GDM1 (cell line): ENCODE measurements at regions not wholly inside any gene's neighbourhood (a gene's known extent, or its start where the extent isn't known, plus 50 kb on each side); places are given as distances from the start of the nearest gene placed in this dataset.

Experiments
- DNase-seq: peaks from one replicate; lab custom pipeline; 2025; lab: John Stamatoyannopoulos, UW

DNA sequence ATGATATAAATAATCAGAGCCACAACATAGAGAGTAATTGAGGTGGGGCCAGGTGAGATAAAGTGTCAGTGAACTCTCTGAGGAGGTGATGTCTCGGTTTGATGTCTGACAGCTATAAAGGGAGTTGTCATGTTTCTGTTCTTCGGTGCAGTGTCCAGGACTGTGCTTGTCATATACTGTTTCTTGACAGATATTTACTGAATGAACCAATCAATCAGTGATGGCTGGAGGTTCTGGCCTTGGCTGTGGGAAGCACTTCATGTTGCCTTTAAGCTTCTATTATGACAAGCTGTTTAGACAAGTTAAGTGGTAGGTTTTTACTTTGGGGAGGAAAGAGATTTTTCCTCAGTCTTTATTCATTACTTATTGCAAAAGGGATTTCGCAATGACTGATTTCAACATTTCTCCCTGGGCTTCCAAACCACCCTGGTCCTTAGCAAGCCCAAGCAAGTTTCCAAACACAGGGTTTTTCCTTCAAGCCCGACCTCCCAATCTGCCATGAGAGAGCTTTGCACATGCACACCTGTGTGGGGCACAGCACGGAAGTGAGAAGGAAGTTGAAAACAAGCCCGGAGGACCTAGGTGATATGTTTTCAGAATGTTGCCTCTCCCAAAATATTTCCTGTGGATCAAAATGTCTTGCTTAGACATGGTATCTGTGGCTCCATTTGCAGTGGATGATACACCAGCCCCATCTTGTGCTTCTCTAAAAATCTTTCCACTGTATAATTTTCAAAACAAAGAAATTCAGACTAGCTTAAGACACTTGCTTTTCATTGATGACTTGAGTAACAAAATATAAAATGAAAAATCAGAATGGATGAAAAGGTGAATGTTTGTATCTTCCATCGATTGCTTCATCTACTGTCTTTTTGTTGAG is 567.3 kb upstream of the BTBD3 start:
- no peak for DNase-seq

DNA sequence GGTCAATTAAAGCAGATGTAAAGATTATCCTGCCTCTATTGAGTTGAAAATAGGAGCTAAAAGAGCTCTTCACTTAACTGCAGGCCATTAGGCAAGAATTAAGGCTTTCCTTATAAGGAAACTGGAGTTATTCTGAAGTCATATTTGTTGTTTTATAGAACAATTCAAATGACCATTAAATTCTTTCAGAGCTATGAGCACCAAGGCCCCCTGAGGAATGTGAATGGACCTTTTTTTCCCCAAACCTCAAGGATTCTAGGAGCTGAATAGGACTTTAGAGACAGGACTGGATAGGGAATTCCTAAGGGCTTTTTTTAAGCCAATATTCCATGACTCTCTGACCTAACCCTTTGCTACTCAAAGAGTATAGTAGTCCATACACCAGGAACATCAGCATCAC is 565.7 kb upstream of the BTBD3 start:
- no peak for DNase-seq

GRCh38 chr20:11354846-11355245 is 562.8 kb upstream of the BTBD3 start:
- no peak for DNase-seq

DNA sequence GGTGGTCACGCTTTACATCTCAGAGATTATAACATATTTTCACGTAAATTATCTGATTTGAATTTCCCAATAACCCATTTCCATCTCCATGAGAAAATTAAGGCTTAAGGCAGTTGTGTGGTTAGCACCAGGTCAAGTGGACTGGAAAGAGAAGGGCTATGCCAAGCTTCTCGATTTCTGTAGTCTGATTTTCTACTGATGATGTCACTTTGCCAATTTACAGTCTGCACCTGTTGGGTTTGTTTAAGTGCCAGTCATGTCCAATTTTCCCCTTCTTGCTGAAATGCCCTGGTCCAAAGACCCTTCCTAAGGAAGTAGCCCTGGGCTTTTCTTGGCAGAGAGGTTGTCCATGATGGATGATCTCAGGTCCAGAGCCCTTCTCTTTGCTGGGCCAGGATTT is 562.3 kb upstream of the BTBD3 start:
- DNase-seq: no peak

DNA sequence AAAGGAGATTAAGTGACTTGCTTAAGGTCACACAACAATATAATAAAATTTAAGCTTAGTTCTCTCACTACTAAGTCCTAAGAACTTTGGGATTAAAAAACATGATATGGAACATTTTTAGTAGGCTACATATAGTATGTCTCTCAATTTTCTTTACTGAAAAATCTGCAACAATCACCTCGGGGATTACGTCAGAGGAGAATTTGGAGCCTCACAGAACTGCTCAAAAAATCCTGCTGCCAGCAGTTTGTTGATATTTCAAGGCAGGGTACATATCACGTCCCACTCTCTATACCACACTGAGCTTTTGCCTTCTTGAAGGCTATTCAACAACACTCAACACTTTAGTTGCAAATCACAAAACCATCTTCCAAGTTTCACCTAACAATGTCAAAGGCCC is 561.6 kb upstream of the BTBD3 start:
- DNase-seq: no peak

DNA sequence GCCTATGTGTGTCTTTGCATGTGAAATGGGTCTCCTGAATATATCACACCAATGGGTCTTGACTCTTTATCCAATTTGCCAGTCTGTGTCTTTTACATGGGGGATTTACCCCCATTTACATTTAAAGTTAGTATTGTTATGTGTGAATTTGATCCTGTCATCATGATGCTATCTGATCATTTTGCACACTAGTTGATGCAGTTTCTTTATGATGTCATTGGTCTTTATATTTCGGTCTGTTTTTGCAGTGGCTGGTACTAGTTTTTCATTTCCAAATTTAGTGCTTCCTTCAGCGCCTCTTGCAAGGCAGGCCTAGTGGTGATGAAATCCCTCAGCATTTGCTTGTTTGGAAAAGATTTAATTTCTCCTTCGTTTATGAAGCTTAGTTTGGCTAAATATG is 555.2 kb upstream of the BTBD3 start:
- DNase-seq: no peak

- DNase-seq: no peak
These were observed 553.0 kb upstream of the BTBD3 start for GRCh38 chr20:11364736-11365135.

GRCh38 chr20:11366660-11367059 is 551.0 kb upstream of the BTBD3 start:
- no peak for DNase-seq

DNA sequence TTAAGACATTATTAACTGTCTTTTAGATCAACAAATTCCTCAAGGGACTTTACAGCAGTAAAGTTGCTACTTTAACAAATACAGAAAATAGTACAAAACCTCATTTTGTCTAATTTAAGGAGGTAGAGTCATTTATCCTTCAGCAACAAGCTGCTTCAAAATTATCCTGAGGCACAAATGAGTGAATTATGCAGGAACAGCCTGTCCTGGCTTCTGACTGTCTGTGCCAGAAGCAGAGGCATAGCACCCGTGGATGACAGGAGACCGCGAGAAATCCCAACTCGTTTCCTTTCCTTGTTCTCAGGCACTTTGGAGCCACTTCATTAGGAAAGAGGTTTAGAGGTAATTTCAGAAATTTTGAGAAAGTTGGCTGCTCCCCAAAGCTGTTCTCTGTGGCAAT is 549.2 kb upstream of the BTBD3 start:
- no peak for DNase-seq

DNA sequence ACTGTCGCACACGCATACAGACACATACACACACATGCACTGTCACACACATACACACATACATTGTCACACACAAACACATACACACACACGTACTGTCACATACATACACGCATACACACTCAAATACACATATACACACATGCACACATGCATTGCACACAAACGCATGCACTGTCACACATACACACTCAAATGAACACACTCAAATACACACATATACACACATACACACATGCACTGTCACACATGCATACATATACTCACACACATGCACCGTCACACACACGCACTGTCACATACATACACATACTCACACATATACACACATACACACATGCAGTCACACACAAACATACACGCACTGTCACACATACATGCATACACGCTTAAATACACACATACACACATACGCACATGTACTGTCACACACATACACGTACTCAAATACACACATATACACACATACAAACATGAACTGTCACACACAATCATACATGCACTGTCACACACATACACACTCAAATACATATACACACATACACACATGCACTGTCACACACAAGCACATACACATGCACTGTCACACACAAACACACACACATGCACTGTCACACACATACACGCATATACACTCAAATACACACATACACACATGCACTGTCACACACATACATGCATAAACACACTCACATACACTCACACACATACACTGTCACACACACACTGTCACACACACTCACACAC is 548.6 kb upstream of the BTBD3 start:
- DNase-seq: no peak

- no peak for DNase-seq
These were observed 545.9 kb upstream of the BTBD3 start for GRCh38 chr20:11371831-11372230.

DNA sequence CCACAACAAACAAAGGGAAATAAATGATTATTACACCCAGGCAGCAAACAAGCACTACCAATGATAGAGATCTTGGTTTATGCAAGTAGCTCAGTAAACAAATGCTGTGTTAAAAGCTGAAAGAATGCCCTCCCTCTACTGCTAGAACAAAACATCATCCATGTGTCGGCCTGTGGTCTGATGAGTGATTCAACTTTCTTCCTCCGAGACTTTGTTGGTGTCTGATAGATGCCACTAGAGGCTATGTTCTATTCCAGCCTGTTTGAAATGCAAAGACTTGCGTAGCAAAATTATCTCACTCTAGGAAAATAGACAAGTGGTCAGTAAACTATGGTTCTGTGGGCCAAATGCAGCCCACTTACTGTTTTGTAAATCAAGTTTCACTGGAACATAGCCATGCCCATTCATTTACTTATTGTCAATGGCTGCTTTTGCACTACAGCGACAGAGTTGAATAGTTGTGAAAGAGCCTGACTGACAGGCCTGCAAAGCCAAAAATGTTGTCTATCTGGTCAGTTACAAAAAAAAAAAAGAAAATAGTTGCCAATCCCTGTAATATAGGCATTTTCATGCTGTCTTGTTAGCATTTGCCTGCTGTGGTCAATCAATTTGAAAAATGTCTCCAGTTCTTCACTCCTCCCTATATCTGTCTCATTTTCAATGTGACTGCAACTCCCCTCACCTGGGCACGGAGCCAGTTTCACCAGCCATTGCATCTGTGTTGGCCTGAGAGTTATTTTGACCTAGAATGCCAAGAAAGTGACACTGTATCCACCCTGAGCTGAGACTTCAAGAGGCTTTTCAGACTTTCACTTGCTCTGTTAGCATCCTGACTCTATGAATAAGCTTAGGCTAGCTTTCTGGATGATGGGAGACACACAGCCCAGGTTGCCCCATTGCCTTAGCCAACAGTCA is 544.6 kb upstream of the BTBD3 start:
- DNase-seq: no peak

- no peak for DNase-seq
These were observed 542.4 kb upstream of the BTBD3 start for GRCh38 chr20:11375335-11375734.

DNA sequence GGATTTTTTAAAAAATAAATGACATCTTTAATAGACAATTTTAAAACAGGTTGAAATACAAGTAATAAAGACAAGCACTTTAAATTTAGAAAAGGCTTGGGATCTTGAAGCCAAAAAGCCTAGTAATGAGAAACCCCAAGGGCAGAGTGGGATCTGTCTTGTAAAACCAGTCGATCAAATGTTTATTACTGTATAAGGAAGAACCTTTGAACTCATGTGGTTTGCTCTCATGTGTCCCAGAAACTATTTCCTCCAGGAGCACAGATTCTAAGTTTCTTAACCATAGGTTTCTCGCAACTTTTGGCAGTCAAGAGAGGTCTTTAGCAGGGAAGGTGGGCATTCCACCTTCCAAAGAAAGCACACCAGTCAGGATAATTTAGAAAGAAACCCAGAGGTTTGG is 541.7 kb upstream of the BTBD3 start:
- DNase-seq: no peak

DNA sequence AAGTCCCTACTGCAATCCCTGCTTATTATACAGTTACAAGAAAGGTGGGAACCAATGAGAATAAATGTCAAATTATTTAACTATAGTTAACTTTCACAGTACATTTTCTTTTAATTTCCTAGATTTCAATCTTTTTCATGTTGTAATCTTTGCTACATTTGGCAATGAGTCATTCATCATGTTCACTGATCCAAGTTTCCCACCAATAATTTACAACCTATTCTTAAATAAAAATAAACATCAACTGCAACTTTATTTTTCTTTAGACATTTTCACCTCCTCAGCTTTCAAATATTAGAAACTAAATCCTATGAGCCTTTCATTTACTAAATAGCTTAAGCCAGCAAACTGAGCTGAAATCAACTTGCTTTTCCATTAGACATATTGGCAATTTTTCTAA is 541.3 kb upstream of the BTBD3 start:
- DNase-seq: no peak

DNA sequence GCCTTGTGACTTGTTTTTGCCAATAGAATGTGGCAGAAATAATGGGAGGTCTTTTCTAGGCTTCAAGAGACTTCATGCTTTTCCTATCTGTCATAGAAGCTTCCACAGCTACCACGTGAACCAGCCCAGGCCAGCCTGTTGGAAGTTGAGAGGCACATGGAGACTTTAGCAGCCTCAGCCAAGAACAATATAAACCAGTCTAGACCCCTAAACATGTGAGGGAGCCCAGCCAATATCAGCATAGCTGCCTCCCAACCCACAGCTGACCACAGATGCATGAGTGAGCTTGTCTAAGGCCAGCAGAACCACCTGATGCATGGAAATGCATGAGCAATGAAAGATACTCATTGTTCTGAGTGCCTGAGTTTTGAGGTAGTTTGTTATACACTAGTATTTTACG is 540.7 kb upstream of the BTBD3 start:
- no peak for DNase-seq

DNA sequence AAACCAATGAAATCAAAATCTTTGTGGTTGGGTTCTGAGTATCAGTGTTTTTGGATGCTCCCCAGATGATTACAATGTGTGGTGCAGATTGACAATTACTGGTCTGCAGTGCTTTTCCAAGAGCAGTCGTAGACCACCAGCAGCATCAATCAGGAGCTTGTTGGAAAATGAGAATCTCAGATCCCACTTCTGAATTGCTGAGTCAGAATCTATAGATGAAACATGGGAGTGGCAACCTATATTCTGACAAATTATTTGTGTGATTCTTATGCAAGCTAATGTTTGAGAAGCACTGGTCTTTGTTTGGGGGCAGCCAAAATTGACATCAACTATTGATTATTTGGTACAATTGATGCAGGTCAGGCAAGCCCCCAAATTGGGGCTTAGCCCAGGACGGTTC is 539.9 kb upstream of the BTBD3 start:
- no peak for DNase-seq

DNA sequence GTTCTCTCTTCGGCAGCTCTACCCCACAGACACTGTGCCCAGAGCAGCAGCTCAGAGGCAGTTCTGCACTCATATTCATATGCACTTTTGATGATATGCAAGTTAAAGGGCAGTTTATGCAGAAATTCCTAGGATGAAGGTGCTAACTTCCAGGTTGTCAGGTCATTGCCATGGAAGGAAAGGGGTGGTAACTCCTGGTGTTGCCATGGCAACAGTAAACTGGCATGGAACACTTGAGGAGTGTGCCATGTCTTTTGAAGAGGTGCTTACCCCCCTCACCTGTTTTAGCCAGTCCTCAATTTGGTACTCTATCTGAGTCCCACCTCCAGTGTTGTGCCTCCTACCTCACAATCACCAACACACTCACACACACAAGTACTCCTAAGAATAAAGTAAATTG is 539.4 kb upstream of the BTBD3 start:
- no peak for DNase-seq

DNA sequence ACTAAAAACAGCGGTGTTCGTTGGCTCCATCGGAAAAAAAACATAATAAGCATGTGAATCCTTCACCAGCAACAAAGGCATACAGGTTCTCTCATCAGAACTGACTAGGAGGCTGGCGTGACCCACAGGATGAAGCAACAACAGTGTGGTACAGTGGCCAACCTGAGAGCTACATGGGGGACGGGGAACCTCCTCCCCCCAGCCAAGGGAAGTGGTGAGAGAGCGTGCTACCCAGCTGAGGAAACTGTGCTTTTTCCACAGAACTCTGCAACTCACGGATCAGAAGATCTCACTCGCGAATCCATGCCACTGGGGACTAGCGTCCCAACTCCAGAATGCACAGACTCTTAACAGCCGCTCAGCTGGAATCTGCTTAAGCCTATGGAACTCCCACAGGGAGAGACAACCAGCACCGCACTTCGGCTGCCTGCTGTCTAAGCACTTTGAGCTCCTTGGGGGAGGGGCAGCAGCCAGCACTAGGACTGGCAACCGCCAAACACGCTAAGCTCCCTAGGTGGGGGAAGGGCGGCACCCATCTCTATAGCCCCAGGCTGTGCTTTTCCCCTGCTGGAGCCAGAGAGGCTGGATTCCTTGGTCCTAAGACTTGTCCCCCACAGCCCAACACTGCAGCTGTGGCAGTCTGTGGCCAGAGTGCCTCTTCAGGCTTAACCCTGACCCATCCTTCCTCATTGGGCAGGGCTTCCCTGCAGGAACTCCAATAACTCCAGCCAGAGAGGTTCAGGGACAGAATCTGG is 538.3 kb upstream of the BTBD3 start:
- no peak for DNase-seq

- no peak for DNase-seq
These were observed 537.4 kb upstream of the BTBD3 start for GRCh38 chr20:11380283-11380682.

GRCh38 chr20:11387189-11387754 is 530.4 kb upstream of the BTBD3 start:
- DNase-seq: no peak
